Activated CD4-positive, alpha-beta T cell treated with anti-CD3 and anti-CD28 coated beads, Interleukin-2, amount 50 U/mL, for 16 hours (primary cell): ENCODE measurements at regions not wholly inside any gene's neighbourhood (a gene's known extent, or its start where the extent isn't known, plus 50 kb on each side); places are given as distances from the start of the nearest gene placed in this dataset.
"Not testable (repeated sequence)": the region's sequence is repeated elsewhere in the genome, so short reads cannot be mapped to it uniquely, and the experiment has no call there.

Experiments used
- DNase-seq: peaks from one replicate; pipeline ENCODE4 v3.0.0-alpha.2; 2020

- no peak for DNase-seq
Observed at GRCh38 chr2:228956701-228957474, 314.2 kb downstream of the PID1 start.

GRCh38 chr2:228949831-228950230 is 321.3 kb downstream of the PID1 start:
- no peak for DNase-seq

- no peak for DNase-seq
Observed at GRCh38 chr2:228945710-228946109, 325.4 kb downstream of the PID1 start.

GRCh38 chr2:228942856-228943255 is 328.2 kb downstream of the PID1 start:
- DNase-seq: no peak

GRCh38 chr2:228938629-228939028 is 332.5 kb downstream of the PID1 start:
- no peak for DNase-seq

- no peak for DNase-seq
Observed at GRCh38 chr2:228927028-228928010, 343.8 kb downstream of the PID1 start.

GRCh38 chr2:228919808-228920207 is 351.3 kb downstream of the PID1 start:
- DNase-seq: no peak

- DNase-seq: no peak
Observed at GRCh38 chr2:228917220-228917619, 353.9 kb downstream of the PID1 start.

GRCh38 chr2:228916416-228917090 is 354.5 kb downstream of the PID1 start:
- DNase-seq: no peak

- DNase-seq: no peak
Observed at GRCh38 chr2:228913176-228913575, 357.9 kb downstream of the PID1 start.

GRCh38 chr2:228910872-228911271 is 360.2 kb downstream of the PID1 start:
- DNase-seq: not testable (repeated sequence)

- no peak for DNase-seq
Observed at GRCh38 chr2:228902176-228902575, 368.9 kb downstream of the PID1 start.

GRCh38 chr2:228901531-228901930 is 369.6 kb downstream of the PID1 start:
- no peak for DNase-seq

- DNase-seq: no peak
Observed at GRCh38 chr2:228878138-228878537, 392.9 kb downstream of the PID1 start.

- DNase-seq: no peak
Observed at GRCh38 chr2:228876276-228876675, 394.8 kb downstream of the PID1 start.

- DNase-seq: no peak
Observed at GRCh38 chr2:228875152-228875900, 395.8 kb downstream of the PID1 start.

- no peak for DNase-seq
Observed at GRCh38 chr2:228871012-228871411, 400.1 kb downstream of the PID1 start.

GRCh38 chr2:228869636-228870264 is 401.3 kb downstream of the PID1 start:
- DNase-seq: no peak

- DNase-seq: no peak
Observed at GRCh38 chr2:228867406-228867805, 403.7 kb downstream of the PID1 start.

GRCh38 chr2:228866781-228867180 is 404.3 kb downstream of the PID1 start:
- no peak for DNase-seq

- DNase-seq: no peak
Observed at GRCh38 chr2:228866044-228866443, 405.0 kb downstream of the PID1 start.

GRCh38 chr2:228864131-228864530 is 407.0 kb downstream of the PID1 start:
- DNase-seq: no peak
